Endometrium (tissue), 2 donors: ENCODE measurements at regions not wholly inside any gene's neighbourhood (a gene's known extent, or its start where the extent isn't known, plus 50 kb on each side); places are given as distances from the start of the nearest gene placed in this dataset.
A peak's percentile ranks its signal among the peaks of the same experiment; 100 is the strongest.
"Not testable (repeated sequence)": the region's sequence is repeated elsewhere in the genome, so short reads cannot be mapped to it uniquely, and the experiment has no call there.

Experiments
- FAIRE-seq: peaks from 2 replicates; lab custom pipeline; 2012; peaks lifted over from hg19 to GRCh38; lab: Jason Lieb, UNC
- donor health status: control.
- donor health status: control.

DNA sequence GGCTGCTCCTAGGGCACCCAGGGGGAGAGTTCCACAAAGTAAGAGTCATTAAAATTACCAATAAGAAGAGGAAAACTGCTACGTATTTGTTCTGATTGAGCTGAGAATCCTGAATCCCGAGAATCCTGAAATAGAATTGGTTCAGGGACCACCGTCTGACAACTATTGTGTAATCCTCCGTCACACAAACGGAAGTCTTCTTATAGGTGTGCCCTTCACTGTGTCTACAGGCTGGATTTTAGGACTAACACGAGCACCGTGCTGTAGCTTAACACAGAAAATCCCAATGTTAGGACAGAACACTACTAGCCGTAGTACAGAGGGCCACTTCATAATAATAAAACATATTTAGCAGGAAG lies 50.6 kb upstream of the RNF182 start:
- no peak for FAIRE-seq

- FAIRE-seq, result no peak
Measured at GRCh38 chr6:13873288-13874190, 51.2 kb upstream of the RNF182 start.

DNA sequence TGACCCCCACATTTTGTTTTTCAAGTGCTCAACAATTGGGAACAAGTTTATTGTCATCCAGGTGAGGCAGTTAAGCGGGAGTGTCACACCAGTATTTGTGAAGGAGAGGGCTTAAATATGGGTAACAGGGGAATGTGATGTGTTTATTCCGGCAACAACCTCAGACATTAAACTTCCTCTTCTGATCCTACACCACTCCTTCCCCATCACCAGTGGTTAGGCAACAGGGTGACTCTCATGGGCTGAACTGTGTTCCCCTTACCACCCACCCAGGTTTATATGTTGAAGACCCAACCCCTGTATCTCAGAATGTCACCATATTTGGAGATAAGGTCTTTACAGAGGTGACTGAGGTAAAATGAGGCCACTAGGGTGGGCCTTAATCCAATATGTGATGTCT lies 52.1 kb upstream of the RNF182 start:
- FAIRE-seq, result no peak

GRCh38 chr6:13872006-13872405 lies 52.7 kb upstream of the RNF182 start:
- not testable (repeated sequence) for FAIRE-seq

DNA sequence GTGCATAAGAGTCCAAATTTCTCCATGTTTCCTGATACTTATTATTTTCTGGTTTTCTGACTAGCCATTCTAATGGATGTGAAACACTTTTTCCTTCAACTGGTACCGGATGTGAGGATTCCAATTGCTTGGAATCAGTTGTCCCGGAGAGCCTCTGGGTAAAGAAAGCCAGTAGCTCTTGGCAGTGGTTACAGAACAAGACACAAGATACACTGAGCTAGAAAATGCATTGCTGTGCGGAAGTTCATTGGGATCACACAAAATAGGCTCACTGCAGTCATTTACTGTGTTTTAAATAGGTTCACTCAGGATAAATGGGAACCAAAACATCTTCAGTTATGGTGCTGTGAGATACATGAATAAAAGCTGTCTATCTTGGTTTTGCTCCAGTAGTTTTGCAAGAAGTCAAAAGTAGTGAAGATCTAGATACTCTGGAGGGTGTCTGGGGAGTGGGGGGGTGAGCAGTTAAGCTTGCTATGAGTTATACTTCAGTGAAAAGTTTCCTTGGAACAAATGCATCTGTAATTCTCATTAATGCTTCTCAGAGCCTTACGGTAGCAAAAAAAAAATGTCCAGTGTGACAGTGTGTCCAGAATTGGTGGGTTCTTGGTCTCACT lies 54.4 kb upstream of the RNF182 start:
- no peak for FAIRE-seq

- FAIRE-seq, result no peak
Measured at GRCh38 chr6:13868236-13868635, 53.9 kb upstream of the MCUR1 start.

DNA sequence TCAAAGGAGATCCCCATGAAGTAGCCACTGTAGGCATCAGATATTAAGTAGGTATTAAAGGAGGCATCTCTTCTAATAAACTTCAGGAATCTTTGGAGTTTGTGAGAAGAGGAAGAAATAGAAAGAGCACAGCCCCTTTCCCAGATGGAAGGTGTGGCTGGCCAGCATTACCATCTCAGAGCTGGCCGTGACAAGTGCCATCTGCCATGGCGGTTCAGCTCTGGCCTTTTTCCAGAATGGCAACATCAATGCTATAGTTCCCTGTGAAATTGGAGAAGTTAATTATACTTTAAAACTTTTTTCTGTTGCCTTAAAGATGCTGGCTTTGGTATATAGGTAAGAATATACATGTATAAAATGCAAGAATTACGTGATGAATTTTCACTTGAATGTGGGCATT lies 51.9 kb upstream of the MCUR1 start:
- FAIRE-seq, result no peak

- FAIRE-seq, result peak; percentile 91
Measured at GRCh38 chr6:13865141-13865540, 50.8 kb upstream of the MCUR1 start.

GRCh38 chr6:13864669-13865068 lies 50.3 kb upstream of the MCUR1 start:
- peak; percentile 21 for FAIRE-seq
